ENCODE measurements at regions not wholly inside any gene's neighbourhood (a gene's known extent, or its start where the extent isn't known, plus 50 kb on each side); places are given as distances from the start of the nearest gene placed in this dataset.
"Not testable (repeated sequence)": the region's sequence is repeated elsewhere in the genome, so short reads cannot be mapped to it uniquely, and the experiment has no call there.

GRCh38 chr13:109425821-109426689, 360.3 kb downstream of the IRS2 start:
- DNase-seq = no peak

- DNase-seq = no peak
Observed at GRCh38 chr13:109422161-109422560, 364.2 kb downstream of the IRS2 start.

- no peak for DNase-seq
Observed at GRCh38 chr13:109419896-109420295, 366.5 kb downstream of the IRS2 start.

- DNase-seq = no peak
Observed at GRCh38 chr13:109418111-109418510, 368.3 kb downstream of the IRS2 start.

- no peak for DNase-seq
Observed at GRCh38 chr13:109416001-109416400, 370.4 kb downstream of the IRS2 start.

DNA sequence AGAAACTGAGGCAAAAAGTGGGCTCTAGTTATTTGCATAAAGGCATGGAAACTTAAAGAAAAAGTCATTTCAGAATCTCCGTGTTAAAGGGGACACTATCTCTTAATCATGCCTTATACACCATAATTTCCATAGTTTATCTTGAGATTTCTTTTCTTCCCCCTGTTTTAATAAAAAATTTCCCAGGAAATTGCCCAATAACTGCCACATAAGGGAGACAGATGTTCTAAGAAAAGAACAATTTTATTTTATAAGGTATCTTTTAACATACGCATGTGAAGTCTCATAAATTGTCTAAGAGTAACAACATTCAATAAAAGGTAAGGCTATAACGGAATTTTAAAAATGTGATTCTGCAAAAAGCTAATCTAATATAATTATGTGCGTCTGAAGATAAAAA, 371.3 kb downstream of the IRS2 start:
- DNase-seq = no peak

- no peak for DNase-seq
Observed at GRCh38 chr13:109412283-109412901, 374.0 kb downstream of the IRS2 start.

DNA sequence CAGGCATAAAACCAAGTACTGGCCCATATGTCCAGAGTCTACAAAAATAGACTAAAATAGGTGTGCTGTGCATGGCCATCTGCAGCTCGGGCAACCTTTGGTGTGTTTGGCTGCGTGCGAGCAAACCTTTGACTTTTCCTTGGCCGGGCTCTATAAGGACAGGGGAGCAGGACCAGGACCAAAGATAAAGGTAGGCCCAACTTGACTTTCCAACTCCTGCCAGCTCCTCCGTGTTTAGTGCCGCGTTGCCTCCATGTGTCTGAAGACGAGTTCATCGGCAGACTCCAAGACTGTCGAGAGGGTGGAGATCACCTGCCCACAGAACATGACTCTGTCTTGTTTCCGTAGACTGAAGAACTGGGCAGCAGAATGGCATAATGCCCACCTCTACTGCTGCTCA, 375.5 kb downstream of the IRS2 start:
- no peak for DNase-seq

DNA sequence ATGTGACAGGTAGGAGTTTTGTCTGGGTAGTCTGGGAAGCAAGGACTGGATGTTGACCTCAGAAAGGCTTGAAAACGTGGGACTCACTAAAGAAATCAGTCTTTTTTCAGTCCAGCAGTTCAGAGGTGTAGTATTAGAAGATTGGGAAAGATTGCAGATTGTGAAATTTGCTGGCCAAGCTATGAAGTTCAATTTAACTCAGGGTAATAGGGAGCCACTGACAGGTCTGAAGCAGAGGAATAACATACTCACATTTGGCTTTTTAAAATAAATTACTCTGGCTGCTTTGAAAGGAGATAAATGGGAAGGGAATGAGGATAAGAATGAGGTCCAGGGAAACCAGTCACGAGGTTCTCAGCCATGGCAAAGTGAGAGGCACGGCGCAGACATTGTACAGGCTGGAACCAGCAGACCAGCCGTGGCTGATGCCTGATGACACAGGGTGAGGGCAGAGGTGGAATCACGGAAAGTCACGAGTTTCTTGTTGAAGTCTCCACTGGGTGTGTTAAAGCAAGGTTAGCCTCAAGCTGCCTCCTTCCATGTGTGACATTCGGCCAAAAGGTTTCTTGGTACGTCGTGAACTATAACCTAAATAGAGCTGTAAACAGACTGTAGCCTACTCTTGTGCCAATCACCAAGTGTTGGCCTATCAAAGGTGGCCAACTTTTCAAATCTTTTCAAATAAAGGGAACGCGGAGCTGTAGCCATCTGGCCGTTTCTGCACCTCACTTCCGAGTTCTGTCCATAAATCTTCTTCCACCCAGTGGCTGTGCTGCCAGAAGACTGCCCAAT, 377.6 kb downstream of the IRS2 start:
- DNase-seq = no peak

DNA sequence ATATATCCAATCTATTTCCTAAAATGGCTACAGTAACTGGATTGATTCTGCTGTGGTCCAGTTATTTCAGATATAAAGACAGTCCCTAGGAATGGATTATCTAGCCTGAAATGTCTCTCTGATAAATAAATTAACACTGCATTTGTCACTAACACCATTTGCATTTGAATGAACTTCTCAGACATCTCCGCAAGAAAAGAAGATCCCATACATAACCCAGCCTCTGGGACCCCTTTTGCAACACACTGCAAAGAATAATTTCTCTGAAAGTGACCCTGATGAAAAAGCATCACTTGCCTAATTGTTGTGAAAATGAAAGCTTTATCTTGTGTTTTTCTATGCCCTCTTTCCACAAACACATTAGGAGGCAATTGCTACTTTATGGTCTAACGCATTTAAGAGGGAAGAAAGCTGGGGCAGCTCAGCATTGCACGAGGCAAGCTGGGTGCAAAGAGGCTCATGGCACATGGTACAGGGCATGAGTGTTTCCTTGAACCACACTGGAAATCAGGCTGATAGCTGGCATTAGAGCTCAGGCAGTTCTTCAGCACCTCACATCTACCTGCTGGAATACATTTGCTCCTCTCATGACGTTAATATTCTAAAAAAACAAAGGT, 379.9 kb downstream of the IRS2 start:
- DNase-seq = no peak

GRCh38 chr13:109403012-109403421, 383.4 kb downstream of the IRS2 start:
- DNase-seq = no peak

DNA sequence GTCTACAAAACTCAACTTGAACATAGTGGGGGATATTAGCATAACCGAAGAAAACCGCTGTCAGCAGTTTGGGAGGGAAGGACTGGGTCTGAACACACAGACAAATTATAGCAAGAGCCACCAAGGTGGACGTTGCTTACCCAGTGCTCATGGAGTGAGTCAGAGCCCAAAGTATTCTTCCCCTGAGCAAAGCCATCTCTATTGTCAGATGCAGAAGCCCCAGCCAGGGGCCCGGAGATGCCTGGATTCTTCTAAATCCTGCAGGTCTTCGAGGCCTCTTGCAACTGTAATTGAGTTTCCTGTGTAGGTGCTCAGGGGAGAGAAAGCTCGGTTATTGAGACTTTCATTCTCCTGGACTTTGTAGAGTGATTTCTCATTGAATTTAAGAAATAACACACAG, 384.5 kb downstream of the IRS2 start:
- no peak for DNase-seq

GRCh38 chr13:109401307-109401706, 385.1 kb downstream of the IRS2 start:
- no peak for DNase-seq

DNA sequence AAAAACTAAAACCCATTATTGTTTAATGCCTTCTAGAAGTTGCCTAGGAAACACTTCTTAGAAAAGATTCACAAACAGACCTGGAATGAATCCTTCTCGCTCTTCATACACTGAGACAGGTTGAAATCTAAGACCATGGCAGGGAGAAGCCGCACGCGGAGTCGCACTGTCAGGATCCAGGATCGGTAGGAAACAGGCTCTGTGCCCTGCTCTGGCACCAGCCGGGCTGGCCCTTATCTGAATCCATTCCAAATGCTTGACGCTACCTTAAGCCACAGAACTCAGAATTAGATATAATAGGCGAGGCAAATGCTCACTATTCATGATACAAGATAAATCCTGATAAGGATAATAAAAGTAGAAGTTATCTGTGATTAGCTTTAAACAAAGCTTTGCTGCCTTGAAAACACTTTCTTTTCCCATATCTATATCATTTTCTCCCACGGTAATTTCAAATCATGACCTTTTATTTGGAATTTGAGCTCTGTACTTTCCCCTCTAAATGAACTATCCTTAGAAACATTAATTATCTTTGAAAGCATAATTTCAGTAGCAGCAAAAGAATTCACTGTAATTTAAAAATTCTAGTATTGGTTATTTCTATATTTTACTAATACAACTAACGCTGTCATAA, 385.6 kb downstream of the IRS2 start:
- no peak for DNase-seq

DNA sequence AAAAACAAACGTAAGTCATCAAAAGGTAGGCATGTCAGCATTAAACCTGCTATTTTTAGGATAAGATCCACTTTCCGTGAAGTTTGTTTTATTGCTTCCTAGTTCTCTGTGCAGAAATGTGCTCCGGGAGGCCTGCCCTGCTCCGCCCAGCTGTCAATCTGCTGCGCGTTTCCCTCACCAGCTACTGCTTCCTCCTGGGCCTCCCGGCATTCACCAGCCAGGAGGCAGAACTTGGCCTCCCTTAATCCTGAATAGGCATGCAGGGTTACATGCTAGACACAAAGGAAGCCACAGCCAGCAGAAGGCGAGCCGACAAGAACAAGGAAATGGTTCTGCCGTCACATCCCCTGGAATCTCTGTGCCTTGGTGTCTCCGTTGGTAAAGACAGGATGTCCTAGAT, 386.2 kb downstream of the IRS2 start:
- no peak for DNase-seq

GRCh38 chr13:109398071-109398470, 388.3 kb downstream of the IRS2 start:
- not testable (repeated sequence) for DNase-seq

GRCh38 chr13:109397285-109397684, 389.1 kb downstream of the IRS2 start:
- no peak for DNase-seq

DNA sequence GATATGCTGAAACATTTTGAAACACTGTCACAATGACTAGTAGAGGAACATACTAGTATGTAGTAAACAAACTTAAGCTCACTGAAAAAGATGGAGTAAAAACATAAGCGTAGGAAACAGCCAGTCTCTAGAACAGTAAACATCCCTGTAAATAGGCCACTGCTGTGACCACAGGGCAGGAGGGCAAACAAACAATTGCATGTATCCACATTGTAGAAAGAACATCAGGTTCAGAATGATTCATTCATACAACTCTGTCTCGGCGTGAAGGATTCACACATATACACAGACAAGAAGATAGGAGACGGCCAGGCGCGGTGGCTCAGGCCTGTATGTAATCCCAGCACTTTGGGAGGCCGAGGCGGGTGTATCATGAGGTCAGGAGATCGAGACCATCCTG, 390.1 kb downstream of the IRS2 start:
- DNase-seq = no peak

DNA sequence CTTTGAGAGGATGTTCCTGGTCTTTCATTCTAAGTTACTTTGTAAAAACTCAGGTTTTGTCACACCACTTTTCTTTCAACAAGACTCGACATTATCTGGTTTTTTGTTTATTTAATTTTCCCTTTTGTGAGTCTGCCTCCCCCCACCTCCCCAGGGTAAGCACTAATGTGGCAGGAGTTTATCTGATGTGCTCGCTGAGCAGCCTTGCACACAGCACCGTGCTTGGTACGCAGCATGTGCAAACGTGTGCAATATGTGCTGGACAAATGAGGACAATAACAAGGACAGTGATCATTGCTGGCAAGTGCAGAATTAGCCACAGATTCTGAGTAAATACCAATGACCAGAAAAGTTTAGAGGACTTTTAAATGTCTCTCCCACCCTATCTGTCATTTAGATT, 391.4 kb downstream of the IRS2 start:
- no peak for DNase-seq

DNA sequence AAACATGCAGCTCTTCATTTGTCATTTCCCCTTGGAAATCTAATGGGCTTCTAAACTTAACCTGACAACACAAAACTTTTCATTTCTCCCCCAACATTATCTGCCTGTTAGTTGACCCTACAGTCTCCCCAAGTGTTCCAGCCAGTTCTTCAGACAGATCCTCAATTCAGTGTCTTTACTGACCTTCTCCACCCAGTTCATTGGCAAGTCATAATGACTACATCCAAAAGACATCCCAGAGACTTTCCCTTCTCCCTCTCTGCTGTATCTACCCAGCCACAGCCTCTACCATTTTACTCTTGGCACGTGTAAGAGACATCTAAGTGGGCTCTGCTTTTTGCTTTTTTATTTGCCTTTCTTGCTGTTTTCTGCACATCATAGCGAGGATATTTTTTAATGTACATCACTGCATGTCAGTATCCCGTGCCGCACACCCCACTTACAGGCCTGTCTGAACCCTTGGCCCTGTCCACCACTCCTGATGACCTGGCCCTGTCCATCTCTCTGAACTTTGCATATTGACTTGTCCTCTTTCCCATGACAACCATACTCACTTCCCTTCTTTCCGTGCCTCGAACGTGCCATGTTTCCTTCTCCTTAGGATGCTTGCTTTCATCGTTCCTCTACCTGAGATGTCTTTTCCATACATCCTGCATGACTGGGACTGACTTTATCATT, 391.9 kb downstream of the IRS2 start:
- no peak for DNase-seq

- DNase-seq = no peak
Observed at GRCh38 chr13:109393045-109393444, 393.3 kb downstream of the IRS2 start.

DNA sequence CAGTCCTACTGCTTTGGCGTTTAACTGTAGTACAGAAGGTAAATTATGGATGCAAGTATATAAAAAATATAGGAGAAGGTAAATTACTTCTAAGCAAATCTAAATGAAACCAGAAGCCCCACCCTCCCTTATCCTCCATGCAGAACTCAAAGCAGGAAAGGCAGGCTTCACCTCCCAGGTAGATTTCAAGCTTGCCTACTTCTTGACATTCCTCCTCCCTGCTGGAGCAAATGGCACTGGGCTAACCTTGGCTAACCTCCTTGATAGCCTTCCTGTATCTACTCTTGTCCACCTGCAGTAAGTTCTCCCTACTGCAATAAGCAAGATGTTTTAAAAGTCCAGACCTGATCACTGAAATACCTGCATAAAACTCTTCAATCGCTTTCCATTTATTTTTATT, 396.0 kb downstream of the IRS2 start:
- no peak for DNase-seq

All from activated T-cell treated with anti-CD3 and anti-CD28 coated beads, Interleukin-2, amount 50 U/mL, for 1 hour (primary cell).